GM18909 (cell line): ENCODE measurements at regions not wholly inside any gene's neighbourhood (a gene's known extent, or its start where the extent isn't known, plus 50 kb on each side); places are given as distances from the start of the nearest gene placed in this dataset.
"Not testable (repeated sequence)": the region's sequence is repeated elsewhere in the genome, so short reads cannot be mapped to it uniquely, and the experiment has no call there.

Source experiments
- ATAC-seq: cut with Tn5 transposase; IDR thresholded peaks from one replicate; pipeline ENCODE4 v1.9.1; 2021; ENCODE audit warnings: mild to moderate bottlenecking; ENCODE audit not compliant: unreplicated experiment, poor library complexity

GRCh38 chr4:153901220-153901619 lies 112.3 kb upstream of the SFRP2 start:
- ATAC-seq: no peak

DNA sequence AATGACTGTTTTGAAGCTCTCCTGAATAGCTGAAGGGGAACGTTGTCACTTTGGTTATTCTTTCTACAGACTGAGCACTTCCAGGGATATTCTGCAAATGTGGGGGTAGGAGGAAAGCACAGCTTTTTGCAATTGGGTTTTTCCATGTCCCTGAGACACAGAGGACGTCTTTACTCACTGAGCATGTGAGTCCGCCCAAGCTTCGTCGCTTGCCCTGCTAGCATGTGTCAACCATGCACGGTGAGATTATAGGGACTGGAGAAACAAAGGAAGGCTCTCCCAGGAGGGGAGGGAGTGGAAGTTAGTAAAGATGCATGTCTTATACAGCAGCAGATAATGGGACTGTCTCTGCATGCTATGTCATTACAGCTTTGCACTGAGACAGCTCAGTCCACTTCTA lies 111.5 kb upstream of the SFRP2 start:
- ATAC-seq: no peak

GRCh38 chr4:153890761-153891160 lies 101.9 kb upstream of the SFRP2 start:
- ATAC-seq: no peak

DNA sequence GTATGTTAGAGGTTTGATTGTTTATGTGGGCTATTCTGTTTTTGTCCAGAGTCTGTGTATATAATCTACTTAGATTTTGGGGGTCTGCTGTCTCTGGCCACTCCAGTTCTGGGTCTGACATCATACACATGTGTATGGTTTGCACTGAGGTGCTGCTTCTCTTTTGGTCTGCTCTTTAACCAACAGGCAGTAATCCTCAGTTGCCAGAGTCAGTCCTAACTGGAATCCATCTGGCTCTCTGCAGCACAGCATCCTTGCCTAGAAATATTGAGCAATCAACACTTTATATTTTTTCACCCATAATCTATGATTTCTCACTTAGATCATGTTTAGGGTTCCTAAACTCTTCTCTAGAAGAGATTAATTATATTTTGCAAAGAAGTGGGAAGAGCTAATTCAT lies 98.3 kb upstream of the SFRP2 start:
- no peak for ATAC-seq

GRCh38 chr4:153884325-153884724 lies 95.4 kb upstream of the SFRP2 start:
- ATAC-seq: no peak

DNA sequence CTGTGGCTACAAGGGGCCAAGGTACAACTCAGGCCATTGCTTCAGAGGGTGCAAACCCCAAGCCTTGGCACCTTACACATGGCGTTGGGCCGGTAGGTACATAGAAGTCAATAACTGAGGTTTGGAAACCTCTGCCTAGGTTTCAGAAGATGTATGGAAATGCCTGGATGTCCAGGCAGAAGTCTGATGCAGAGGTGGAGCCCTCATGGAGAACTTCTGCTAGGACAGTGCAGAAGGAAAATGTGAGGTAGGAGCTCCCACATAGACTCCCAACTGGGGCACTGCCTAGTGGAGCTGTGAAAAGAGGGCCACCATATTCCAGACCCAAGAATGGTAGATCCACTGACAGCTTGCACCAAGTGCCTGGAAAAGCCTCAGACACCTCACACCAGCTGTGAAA lies 92.1 kb upstream of the SFRP2 start:
- no peak for ATAC-seq

- no peak for ATAC-seq
Observed at GRCh38 chr4:153877898-153878297, 89.0 kb upstream of the SFRP2 start.

- no peak for ATAC-seq
Observed at GRCh38 chr4:153873741-153874140, 84.9 kb upstream of the SFRP2 start.

- ATAC-seq: not testable (repeated sequence)
Observed at GRCh38 chr4:153866766-153867165, 77.9 kb upstream of the SFRP2 start.

DNA sequence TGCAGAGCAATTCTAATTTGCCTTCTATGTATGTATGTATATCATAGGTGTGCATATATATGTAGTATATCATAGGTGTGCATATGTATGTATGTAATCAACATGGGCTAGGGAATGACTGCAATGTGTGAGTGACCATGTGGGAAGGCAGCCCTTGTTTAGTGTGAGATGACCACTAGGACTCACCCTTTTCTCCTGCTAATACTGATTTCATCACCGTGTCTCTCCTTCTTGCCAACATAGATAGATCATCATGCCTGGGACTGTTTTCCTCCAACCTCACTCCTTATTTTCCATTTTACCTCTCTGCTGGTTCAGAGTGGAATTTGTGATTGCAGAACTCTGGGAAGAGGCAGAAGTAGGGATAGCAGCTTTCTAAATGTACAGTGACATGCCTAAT lies 63.6 kb upstream of the SFRP2 start:
- ATAC-seq: no peak

DNA sequence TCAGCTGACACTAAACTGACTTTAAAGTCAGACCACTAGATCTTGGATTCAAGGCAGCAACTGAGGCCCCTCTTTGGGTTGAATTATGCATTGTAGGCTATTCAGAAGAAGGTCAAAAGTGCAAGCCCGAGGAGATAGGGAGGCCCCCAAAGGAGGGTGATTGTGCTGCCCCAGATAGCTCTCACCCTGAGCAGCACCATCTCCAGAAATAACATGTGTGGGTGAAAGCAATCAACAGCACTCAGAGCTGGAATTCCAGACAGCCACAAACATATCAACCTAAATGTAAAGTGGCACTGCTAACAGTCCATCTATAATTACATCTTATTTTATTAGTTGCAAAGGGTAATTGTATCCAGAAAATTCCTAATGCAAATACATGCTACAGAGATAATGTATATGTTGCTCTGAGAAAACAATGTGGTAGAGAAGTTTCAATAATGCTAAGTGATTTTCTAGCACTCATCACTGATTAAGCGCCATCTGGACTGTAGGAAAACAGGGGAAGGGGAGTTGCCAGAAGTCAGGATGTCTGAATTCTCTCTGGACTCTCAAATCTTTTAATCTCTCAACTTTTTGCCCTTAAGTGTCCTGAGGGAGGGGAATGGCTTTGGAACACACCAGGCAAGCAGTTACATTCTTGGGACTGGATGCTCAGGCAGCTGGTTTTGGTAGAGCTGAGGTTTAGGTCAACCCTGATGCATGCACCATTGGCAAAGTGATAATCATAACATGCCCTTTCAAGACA lies 61.8 kb upstream of the SFRP2 start:
- ATAC-seq: no peak

DNA sequence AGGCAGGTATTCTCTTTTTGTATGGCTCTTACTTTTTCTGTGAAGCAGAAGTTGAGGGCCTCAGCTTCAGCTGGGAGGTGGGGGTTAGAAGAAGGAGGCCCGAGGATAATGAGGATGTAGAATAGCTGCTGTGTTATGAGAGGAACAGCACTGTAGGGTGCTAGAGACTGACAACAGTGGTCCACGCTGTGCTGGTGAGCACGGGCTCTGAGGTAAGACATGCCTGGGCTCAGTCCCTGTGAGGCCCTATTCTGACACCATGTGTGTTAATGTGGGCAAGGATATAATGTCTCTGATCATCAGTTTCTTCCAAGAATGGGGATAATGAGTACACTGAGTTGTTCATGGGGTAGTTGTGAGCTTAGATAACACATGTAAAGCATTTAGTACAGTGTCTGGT lies 55.3 kb upstream of the SFRP2 start:
- ATAC-seq: no peak
